T-helper 1 cell treated with Interleukin-12 subunit alpha and Interleukin-12 subunit beta and Interleukin-4 antibody, amounts not matched to agents 30 ng/mL and 1 ng/mL, for 36 hours (primary cell): ENCODE measurements at regions not wholly inside any gene's neighbourhood (a gene's known extent, or its start where the extent isn't known, plus 50 kb on each side); places are given as distances from the start of the nearest gene placed in this dataset.

Experiments
- intact Hi-C: fragments of 100-400 bp; cut with micrococcal nuclease; formaldehyde crosslinking; loops from one replicate; pipeline ENCODE4 v1.15.1; 2024

DNA sequence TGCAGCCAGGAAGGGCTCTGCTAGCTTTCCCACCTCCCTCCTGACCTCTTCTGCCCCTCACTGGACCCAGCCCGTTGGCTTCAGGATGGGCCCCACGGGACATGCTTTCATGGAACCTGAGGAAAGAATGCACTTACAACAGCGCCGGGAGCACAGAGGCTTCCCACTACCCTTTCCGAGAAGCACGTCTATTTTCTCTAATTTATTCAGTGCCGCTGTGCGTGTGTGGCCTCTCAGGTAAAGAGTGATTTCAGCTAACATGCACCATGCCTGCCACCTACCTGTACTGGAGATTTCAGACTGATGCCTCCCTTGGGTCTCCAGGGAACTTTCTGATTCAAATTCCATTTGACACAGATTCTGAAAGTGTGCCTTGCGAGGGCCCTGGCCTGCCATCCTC, 140.1 kb downstream of the CYLD start:
- intact Hi-C loops = no loop called here

DNA sequence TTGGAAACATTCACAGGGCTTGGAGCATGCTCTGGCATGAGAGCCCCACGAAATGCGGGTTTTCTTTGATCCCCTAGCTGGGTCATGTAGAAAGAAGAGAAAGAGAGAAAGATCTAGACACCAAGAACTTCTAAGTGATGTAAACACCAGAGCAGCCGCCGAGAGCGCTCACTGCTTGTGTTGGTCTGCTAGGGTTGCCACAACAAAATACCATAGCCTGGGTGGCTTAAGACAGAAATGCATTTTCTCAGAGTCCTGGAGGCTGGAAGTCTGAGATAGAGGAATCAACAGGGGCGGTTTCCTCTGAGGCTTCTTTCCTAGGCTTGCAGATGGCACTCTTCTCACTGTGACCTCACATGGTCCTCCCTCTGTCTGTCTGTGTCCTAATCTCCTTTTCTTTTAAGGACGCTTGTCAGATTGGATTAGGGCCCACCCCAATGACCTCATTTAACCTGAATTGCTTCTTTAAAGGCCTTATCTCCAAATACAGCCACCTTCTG, 139.5 kb downstream of the CYLD start:
- intact Hi-C loops = no loop called here

DNA sequence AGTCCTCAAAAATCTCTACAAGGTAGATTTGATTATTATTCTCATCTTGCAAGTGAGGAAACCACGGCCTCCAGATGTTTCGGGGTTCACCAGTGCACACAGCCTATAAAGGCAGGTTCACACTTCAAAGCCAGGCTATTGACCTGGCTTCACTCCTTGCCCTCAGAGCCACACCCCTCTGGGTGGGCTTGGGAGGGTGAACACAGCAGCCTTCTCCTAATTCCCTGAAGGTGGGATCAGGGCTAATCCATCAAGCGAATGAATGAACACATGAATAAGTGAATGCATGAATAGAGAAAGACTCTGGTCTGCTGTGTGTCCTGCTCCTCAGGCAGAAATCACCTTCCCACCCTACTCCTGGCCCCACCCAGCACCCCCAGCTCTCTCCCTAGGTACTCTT, 139.0 kb downstream of the CYLD start:
- intact Hi-C loops = no loop called here

DNA sequence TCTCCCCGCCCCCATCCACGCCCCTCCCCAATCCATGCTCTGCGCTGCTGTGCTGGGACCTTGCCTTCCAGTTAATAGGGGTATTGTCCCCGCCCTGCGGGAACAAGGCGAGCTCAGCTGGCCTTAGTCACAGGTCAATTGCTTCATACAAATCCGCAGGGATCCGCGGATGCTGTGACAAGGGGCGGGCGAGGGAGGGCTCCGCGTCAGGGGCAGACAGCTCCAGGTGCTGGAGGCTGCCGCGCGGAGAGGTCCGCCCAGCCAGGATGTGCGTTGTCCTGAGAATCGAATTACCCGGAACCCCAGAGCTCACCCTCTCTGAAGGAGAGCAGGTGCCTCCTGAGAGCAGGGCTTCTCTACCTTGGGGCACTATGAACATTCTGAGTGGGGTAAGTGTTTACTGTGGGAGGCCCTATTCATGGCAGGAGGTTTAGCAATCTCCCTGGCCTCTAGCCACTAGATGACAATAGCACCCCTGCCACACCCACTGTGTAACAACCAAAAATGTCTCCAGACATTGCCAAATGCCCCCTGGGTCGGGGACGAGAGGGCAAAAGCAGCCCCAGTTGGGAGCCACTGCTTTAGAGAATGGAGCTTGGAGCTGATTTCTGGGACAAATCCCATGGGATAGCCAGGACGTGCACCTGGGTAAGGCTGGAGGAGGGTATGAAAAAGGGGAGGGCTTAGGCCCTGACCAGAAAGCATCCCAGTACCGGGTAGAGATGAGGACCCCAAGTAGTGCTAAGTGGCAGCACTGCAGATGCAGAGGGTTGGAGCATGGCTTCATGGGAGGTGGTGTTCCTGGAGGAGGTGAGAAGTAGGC, 138.2 kb downstream of the CYLD start:
- intact Hi-C loops = no loop called here

DNA sequence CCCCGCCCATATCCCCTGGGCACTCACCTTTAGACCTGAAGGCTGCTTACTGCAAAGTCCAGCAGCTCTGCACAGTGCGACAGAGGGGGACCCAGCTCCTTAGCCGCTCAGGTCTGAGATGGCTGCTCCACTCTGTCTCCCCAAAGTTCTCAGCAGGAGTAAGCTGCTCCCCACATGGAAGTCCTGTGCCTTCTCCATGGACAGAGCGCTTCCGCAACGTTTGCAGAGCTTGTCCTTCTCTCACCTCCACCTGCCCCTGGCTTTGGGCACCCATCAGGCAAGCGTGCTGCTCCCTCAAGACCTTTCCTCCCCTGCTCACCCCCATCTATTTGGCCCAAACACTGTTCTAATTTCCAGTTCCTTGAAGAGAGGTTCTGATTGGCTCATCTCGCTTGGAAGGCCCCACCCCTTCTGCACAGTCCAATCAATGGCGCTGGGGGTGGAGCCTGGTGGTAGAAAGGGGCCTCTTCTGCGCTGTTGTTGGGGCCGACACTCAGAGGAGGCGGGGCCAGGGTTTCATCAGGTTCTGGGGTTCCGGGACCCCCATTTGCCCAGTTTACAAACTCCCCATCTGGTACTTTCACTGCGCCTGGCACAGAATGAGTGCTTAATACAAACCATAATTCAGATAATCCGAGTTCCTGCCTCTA, 137.2 kb downstream of the CYLD start:
- intact Hi-C loops = no loop called here

DNA sequence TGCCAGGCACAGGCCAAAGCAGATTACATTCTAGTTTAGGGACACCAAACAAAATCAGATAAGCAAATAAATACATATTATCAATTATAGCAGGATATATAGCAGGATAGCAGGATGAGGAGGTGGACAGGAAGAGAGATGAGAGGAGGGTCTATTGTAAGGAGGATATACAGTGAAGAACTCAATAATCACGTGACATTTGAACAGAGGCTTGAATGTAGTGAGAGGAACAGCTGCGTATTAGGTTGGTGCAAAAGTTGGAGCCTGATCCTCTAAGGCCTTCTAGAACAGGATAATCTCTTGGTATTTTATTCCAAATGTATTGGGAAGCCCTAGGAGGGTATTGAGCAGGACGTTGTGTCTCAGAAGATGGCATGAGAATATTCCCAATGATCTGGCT, 136.7 kb downstream of the CYLD start:
- intact Hi-C loops = no loop called here

DNA sequence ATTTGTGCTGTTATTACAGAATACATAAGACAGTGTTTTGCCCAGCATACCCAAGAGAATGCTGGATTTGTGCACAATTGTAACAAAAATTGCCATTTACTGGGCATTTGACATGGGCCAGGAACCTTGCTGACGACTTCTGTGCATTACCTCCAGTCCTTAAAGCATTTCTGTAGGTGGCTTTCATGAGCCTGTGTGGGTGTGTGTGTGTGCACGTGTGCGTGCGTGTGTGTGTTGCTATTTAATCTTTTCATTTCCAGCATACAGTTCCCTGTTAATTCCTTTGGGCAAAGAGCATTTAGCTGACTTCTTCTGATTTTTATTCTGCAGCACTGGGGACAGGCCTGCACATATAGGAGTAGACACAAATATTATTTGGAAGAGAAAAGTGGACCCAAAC, 134.4 kb downstream of the CYLD start:
- intact Hi-C loops = no loop called here

DNA sequence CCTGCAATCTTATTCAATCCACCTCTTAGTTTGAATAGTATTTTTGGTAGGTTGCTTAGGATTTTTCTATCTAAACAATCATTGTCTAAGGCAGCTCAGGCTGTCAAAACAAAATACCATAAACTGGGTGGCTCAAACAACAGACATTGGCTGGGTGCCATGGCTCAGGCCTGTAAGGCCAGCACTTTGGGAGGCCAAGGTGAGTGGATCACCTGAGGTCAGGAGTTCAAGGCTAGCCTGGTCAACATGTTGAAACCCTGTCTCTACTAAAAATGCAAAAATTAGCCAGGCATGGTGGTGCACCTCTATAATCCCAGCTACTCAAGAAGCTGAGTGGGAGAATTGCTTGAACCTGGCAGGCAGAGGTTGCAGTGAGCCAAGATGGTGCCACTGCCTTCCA, 126.7 kb downstream of the CYLD start:
- intact Hi-C loops = no loop called here

DNA sequence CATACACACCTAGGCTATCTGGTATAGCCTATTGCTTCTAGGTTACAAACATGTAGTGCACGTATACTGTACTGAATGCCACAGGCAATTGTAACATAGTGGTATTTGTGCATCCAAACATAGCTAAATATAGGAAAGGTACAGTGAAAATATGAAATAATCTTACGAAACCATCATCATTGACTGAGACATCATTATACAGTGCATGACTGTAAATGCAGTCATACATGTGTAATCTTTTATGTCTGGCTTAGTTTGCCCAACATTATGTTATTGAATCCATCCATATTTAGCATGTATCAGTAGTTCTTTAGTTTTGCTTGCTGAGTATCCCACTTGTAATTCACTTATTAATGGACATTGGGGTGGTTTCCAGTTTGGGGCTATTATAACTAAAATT, 124.9 kb downstream of the CYLD start:
- intact Hi-C loops = no loop called here

DNA sequence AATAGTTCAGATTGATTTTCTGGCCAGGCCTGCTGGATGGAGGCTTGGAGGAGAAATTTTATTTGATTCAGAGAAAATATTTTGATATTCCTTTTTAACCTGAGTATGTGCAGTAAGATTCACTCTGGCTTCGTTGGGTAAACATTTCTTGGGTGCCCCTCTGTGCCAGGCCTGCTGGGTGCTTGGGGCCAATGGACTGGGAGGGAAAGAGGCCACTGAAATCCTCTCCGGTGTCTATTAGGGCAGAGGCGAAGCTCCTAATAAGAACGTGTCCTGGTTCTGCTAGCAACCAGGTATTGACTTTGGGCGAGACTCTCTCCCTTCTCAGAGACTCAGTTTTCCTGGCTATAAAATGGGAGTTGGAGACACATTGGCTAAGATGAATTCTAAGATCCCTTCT, 122.5 kb downstream of the CYLD start:
- intact Hi-C loops = no loop called here

DNA sequence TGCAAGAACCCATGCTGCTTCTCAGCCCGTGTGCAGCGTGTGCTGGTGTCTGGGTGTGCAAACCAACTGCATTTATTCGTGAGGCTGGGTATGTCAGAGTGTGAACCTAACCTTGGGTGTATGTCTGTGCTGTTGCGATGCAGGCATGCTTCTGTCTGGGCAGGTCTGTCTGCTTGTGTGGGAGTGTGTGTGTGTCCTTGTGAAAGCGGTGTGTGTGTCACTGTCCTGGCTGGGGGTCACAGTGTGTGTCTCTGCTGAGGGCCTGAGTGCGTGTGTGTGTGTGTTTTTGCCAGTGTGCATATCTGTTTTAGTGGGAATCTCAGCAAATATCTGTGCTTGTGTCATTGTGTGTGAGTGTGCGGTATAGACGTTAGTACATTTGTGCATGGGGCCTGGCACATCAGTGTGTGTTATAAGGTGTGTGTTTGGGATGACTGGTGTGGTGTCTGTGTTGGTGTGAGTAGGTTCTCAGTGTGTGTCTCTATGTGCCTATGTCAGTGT, 121.8 kb downstream of the CYLD start:
- intact Hi-C loops = no loop called here

DNA sequence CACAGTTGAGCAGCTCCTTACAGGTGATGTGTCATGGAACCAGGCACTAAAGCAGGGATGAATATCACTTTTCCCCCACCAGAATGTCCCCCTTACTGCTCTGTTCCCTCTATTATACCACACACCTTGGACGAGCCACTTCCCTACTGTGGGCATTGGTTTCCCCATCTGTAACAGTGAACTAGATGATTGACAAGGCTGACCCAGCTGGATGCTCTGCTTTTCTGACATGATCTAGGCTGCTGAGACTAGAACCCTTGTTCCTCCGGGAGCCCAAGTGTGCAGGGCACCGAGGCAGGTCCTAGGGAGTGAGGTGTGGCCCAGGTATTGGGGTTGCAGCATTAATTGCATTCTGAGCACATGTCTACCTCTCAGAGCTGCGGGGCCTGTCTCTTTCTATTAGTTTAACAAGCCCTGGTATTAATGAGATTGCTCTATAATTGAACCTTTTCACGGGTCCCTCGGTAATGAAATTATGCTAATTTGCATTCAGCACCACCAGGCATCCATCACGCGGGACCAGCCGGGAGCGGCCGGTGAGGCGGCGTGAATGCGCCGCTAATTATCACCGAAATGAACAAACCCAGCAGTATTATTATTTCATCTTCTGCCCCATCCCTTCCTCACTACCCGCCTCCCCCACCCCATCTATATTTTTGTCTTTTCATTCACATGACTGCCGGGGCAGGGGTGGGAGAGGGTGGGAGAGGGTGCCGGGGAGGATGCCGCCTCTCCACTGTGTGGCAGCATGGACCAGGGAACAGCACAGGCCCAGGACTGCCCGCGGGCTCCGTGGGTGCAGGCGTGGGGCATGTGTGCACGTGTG, 121.1 kb downstream of the CYLD start:
- intact Hi-C loops = no loop called here

DNA sequence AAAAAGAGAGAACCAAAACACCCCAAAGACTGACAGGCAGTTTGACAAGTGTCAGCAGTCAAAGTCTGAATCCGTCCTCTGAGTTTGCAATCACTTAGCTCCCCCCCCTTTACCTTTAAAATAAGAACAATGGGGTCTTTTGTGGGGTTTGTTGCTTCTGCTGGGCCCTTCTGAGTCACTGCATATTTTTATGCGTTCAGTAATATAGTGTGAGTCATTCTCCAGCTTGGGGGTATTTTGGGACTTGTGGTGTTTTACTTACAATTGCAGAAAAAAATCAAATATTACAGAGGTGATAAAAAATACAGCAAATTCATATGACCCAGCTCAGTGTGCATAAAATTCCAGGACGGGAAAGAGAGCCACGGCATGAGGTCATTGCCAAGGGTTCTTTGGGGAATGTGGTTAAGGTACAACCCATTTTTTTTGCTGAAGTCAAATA, 120.1 kb downstream of the CYLD start:
- intact Hi-C loops = no loop called here

DNA sequence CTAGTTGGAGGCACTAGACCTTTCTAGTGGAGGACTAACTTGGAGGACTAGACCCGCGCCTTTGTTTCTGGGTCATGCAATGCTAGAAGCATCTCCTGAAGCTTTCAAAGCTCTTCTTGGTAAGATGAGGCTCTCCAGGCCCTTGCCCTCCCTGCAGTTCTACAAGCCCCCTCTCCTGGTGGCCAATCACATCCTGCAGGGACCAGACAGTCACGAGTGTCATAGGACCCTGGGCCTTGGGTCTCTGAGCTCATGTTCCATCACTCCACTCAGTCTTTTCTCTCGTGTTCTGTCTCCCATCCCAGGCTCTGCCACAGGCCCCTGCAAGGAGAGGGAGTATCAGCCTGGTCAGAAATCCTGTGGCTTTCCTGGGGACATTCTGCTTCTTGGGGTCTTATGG, 119.6 kb downstream of the CYLD start:
- intact Hi-C loops = no loop called here

DNA sequence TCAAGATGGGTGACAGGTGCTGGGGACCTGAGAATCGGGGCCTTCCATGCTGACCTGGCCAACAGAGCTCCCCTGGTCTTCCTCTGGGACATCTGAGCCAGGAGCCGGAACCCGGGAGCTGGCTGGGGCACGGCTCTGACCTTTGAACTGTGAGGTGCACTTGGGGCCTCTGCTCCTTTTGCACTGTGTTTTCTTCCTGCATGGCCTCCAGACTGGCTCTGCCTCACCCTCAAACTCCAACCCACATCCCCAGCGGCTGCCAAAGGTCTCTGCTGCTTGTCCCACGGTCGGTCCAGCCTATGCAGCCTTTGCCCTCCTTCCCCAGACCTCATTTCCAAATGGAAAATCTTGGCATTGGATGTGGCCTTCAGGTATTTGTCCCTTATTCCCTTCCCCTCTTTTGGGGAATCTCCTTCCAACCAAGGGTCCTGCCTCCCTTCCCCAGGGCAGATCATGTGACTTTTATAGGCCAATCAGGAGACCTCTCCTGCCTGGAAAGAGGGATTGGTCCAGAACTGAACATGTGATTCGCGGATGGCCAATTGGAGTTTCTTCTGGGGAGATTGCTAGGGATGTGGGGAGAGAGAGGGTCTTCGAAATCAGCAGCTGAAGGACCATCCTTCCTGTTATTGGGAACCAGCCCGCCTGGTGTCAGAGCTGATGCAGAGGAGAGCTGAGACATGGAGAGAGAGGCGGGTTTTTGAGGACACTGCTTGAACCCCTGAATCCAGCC, 117.9 kb downstream of the CYLD start:
- intact Hi-C loops = no loop called here

DNA sequence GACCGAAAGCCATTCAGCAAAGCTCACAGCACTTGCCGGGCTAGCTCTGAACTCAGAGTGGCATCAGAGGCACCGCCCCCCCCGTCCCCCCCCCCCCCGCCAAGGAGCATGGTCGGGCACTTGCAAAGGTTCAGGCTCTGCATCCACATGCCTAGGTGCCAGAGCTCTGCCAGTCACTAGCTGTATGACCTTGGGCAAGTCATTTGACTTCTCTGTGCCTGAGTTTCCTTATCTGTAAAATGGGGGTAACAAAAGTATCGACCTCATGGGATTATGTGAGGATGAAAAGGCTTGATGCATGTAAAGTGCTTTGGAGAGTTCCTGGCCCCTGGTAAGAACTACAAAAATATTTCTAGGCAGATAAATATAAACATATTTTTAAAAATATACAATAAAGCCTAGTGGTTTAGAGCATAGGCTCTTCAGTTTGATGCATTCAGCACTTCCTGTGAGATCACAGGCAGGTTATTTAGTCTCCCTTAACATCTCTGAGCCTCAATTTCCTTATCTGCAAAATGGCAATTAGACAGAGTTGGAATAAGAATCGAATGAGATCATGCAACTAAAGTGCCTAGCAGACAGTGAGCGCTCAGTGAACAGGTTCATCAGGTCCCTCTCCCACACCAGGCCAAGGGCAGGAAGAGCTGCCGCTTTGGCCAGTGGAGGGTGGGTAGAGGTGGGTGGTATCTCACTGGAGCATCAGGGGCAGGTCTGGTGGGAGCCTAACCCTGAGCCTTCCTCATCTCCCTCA, 117.2 kb downstream of the CYLD start:
- intact Hi-C loops = no loop called here

DNA sequence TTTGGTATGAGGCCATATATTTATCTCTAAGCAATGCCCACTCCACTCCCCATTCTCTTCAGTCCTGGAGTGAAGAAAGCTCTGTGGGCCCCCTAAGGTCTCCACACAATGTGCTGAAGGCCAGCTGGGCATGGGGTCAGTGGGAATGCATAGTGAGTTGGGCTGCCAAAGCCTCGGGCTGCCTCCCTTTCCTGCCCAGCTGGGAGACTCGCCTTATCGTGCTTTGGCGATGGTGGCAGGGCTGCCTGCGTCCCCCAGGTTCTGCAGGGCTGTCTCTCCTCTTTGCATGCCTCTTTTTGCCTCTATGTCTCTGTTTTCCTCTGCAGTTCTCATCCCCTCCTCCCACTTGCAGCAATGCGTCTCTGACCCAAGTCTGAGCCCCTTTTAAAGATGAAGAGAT, 116.5 kb downstream of the CYLD start:
- intact Hi-C loops = no loop called here

DNA sequence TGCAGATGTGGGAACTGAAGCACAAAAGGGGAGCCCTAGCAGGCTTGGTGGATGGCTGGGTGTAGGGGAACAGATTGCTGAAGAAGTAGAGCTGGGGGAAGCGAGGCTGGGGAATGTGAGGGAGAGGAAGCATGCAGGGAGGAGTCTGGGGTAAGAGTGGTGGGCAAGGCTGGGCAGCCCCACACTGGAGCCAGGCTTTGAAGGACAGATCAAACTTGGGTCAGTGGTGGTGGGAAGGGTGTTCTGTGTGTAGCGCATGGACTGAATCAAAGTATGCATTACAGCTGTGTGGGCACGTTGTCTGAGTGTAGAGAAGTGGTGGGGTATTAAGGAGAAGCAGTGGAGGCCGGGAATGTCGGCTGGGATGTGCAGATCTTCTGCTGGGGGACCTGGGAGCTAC, 116.0 kb downstream of the CYLD start:
- intact Hi-C loops = no loop called here

DNA sequence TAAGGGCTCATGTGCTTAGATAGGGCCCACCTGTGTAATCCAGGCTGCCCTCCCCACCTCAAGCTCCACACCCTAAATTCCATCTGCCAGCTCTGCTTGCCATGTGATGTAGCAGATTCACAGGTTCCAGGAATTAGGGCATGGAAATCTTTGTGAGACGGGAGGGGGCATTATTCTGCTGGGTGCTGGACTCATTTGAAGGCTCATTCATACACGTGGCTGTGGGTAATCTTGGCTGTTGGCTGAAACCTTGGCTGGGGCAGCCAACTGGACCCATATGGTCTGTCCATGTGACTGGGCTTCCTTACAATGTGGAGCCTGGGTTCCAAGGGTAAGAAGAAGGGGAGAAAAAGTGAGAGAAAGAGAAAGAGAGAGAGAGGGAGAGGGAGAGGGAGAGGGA, 115.1 kb downstream of the CYLD start:
- intact Hi-C loops = no loop called here

DNA sequence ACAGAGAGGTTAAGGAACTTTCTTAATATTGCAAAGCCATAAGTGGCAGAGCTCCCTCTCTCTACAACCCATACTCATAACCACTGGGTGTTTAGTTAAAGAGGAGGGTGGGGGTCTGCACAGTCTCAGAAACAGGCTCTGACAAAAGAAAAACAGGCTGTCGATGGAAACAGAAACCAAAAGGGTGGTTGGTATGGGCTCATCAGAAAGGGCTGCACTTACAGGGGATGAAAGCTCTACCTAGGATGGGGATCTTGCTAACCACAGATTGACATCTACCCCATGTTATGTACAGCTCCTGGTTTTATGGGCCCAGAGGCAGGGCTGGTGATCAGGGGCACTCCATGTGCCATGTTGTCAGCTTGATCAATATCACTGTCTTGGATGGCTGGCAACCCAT, 111.4 kb downstream of the CYLD start:
- intact Hi-C loops = no loop called here
